KMS-11 (cell line): ENCODE measurements at regions not wholly inside any gene's neighbourhood (a gene's known extent, or its start where the extent isn't known, plus 50 kb on each side); places are given as distances from the start of the nearest gene placed in this dataset.

Source experiments
- H2AFZ ChIP-seq: fragments of 200-600 bp; sonication (generic); 2 replicates; pipeline ENCODE4 v1.6.1; 2016; ENCODE audit warnings: antibody characterized with exemption, mixed run types, low read depth
- H3K27ac ChIP-seq: fragments of 200-600 bp; sonication (generic); 2 replicates; pipeline ENCODE4 v1.6.1; 2016; ENCODE audit warnings: mild to moderate bottlenecking, mixed run types
- H3K27me3 ChIP-seq: fragments of 200-600 bp; sonication (generic); 2 replicates; pipeline ENCODE4 v1.6.1; 2017; ENCODE audit warnings: mild to moderate bottlenecking, low read depth, mixed run types, moderate library complexity; ENCODE audit not compliant: insufficient read depth
- H3K36me3 ChIP-seq: fragments of 200-600 bp; sonication (generic); 2 replicates; pipeline ENCODE4 v1.6.1; 2017; ENCODE audit warnings: mild to moderate bottlenecking, mixed run types; ENCODE audit not compliant: insufficient read depth
- H3K4me1 ChIP-seq: fragments of 200-600 bp; sonication (generic); 2 replicates; pipeline ENCODE4 v1.6.1; 2016; ENCODE audit warnings: mild to moderate bottlenecking, low read depth, mixed run types; ENCODE audit not compliant: poor library complexity, severe bottlenecking
- H3K4me2 ChIP-seq: fragments of 200-600 bp; sonication (generic); 2 replicates; pipeline ENCODE4 v1.7.0; 2016; ENCODE audit warnings: mild to moderate bottlenecking, mixed run types
- H3K4me3 ChIP-seq: fragments of 200-600 bp; sonication (generic); IDR thresholded peaks from 2 replicates; pipeline ENCODE4 v1.6.1; 2017; ENCODE audit warnings: low read depth, low read length, mixed read lengths; ENCODE audit not compliant: insufficient read depth
- H3K79me2 ChIP-seq: fragments of 200-600 bp; sonication (generic); 2 replicates; pipeline ENCODE4 v1.6.1; 2016; ENCODE audit warnings: low read depth, mixed run types; ENCODE audit not compliant: insufficient read depth
- H3K9ac ChIP-seq: fragments of 200-600 bp; sonication (generic); 2 replicates; pipeline ENCODE4 v1.6.1; 2016; ENCODE audit warnings: mild to moderate bottlenecking, mixed run types
- H4K20me1 ChIP-seq: fragments of 200-600 bp; sonication (generic); 2 replicates; pipeline ENCODE4 v1.6.1; 2016; ENCODE audit warnings: mild to moderate bottlenecking, mixed run types; ENCODE audit not compliant: insufficient read depth
- CTCF ChIP-seq: fragments of 200-600 bp; sonication (generic); conservative IDR thresholded peaks from 2 replicates; pipeline ENCODE4 v1.6.1; 2017; ENCODE audit warnings: low read depth, mild to moderate bottlenecking, antibody characterized with exemption, low read length, moderate library complexity, mixed read lengths

GRCh38 chr1:191546803-191547202 is 611.5 kb upstream of the RGS18 start:
- H3K27ac ChIP-seq = no peak overlapping the region
- no peaks in the 10 kb centered on the region for H3K79me2 ChIP-seq
- no peaks in the 10 kb centered on the region for H3K27me3 ChIP-seq
- H3K4me2 ChIP-seq = no peak overlapping the region
- no peaks in the 10 kb centered on the region for H3K4me1 ChIP-seq
- no peaks in the 10 kb centered on the region for H4K20me1 ChIP-seq
- TF ChIP-seq CTCF = no peak
- H3K9ac ChIP-seq = no peak overlapping the region
- H3K36me3 ChIP-seq = no peaks in the 10 kb centered on the region; the same call in 1 of the 2 replicates
- no peak overlapping the region for H2AFZ ChIP-seq
- no peak overlapping the region for H3K4me3 ChIP-seq

- Histone ChIP-seq H3K4me2 (no peak overlapping the region), H3K27me3 (no peaks in the 10 kb centered on the region), H3K27ac (no peak overlapping the region), H3K79me2 (no peaks in the 10 kb centered on the region), H3K4me1 (no peaks in the 10 kb centered on the region), H4K20me1 (no peaks in the 10 kb centered on the region), H3K4me3 (no peak overlapping the region), H3K9ac (no peak overlapping the region), H3K36me3 (no peaks in the 10 kb centered on the region; the same call in 1 of the 2 replicates), H2AFZ (no peak overlapping the region)
- no peak for TF ChIP-seq CTCF
These were observed 607.2 kb upstream of the RGS18 start for GRCh38 chr1:191551019-191551418.

GRCh38 chr1:191558379-191558778 is 599.9 kb upstream of the RGS18 start:
- Histone ChIP-seq H3K36me3 (no peaks in the 10 kb centered on the region), H3K4me1 (no peaks in the 10 kb centered on the region), H2AFZ (no peak overlapping the region), H3K9ac (no peak overlapping the region), H3K27me3 (no peaks in the 10 kb centered on the region), H3K27ac (no peak overlapping the region), H3K79me2 (no peaks in the 10 kb centered on the region), H3K4me2 (no peak overlapping the region), H4K20me1 (no peaks in the 10 kb centered on the region), H3K4me3 (no peak overlapping the region)
- no peak for TF ChIP-seq CTCF

GRCh38 chr1:191561276-191561675 is 597.0 kb upstream of the RGS18 start:
- Histone ChIP-seq H2AFZ (no peak overlapping the region), H3K9ac (no peak overlapping the region)

More at GRCh38 chr1:191561276-191561675, 597.0 kb upstream of the RGS18 start:
- no peak for TF ChIP-seq CTCF
- Histone ChIP-seq H3K79me2 (no peaks in the 10 kb centered on the region), H3K4me3 (no peak overlapping the region), H3K27me3 (no peaks in the 10 kb centered on the region), H4K20me1 (no peaks in the 10 kb centered on the region), H3K4me2 (no peak overlapping the region), H3K4me1 (no peaks in the 10 kb centered on the region), H3K27ac (no peak overlapping the region), H3K36me3 (no peaks in the 10 kb centered on the region)
